ENCODE measurements at regions not wholly inside any gene's neighbourhood (a gene's known extent, or its start where the extent isn't known, plus 50 kb on each side); places are given as distances from the start of the nearest gene placed in this dataset.

DNA sequence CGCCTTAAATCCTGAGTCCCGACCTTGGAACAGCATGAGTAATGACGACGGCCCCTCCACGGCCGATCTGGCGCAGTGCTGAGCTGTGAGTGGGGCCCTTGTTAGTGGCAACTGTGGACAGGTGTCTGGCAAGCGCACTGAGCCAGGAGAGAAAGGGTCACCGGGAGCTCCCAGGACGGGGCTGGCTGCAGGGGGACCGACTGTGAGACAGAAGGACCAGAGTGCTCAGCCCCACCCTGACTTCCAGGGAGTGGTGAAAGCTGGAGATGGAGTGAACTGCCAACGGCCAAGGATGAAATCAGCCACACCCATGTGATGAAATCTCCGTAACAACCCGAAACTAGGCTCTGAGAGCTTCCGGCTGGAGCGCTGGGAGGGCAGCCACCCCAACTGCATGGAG is 228.6 kb downstream of the BRD1 start:
- Histone ChIP-seq H3K36me3 (ENCODE audit: control insufficient read depth, low read length) (peaks cover 46% of the 10 kb centered on the region), H3K79me2 (ENCODE audit: control insufficient read depth, low read length) (peaks cover 9% of the 10 kb centered on the region), H3K27me3 (ENCODE audit: control insufficient read depth, low read length) (no peaks in the 10 kb centered on the region), H3K4me1 (ENCODE audit: control insufficient read depth, low read length) (no peaks in the 10 kb centered on the region), H3K4me2 (ENCODE audit: low read length) (no peak overlapping the region), H4K20me1 (ENCODE audit: control insufficient read depth, insufficient read depth, low read depth, low read length) (no peaks in the 10 kb centered on the region), H3K9me2 (replicated peaks; ENCODE audit: control insufficient read depth, low read length) (no peaks in the 10 kb centered on the region), H3K4me3 (ENCODE audit: low read length) (no peak overlapping the region), H3F3A (ENCODE audit: control insufficient read depth, insufficient read depth) (no peaks in the 10 kb centered on the region), H3K9me3 (ENCODE audit: control insufficient read depth, insufficient read depth, low read length) (peaks cover 3% of the 10 kb centered on the region; the same call in 1 of the 2 replicates), H3K27ac (ENCODE audit: low read depth, low read length) (no peak overlapping the region)
- no peak for TF ChIP-seq EZH2phosphoT487 (IDR thresholded peaks at IDR 0.05; ENCODE audit: borderline replicate concordance, low read length)
- TF ChIP-seq, protein P1, sequence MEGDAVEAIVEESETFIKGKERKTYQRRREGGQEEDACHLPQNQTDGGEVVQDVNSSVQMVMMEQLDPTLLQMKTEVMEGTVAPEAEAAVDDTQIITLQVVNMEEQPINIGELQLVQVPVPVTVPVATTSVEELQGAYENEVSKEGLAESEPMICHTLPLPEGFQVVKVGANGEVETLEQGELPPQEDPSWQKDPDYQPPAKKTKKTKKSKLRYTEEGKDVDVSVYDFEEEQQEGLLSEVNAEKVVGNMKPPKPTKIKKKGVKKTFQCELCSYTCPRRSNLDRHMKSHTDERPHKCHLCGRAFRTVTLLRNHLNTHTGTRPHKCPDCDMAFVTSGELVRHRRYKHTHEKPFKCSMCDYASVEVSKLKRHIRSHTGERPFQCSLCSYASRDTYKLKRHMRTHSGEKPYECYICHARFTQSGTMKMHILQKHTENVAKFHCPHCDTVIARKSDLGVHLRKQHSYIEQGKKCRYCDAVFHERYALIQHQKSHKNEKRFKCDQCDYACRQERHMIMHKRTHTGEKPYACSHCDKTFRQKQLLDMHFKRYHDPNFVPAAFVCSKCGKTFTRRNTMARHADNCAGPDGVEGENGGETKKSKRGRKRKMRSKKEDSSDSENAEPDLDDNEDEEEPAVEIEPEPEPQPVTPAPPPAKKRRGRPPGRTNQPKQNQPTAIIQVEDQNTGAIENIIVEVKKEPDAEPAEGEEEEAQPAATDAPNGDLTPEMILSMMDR (IDR thresholded peaks at IDR 0.05; ENCODE audit: low read depth, low read length, poor library complexity, severe bottlenecking): no peak

GRCh38 chr22:49598338-49598737 is 229.3 kb downstream of the BRD1 start:
- H3K4me1 ChIP-seq (ENCODE audit: control insufficient read depth, low read length): no peaks in the 10 kb centered on the region
- no peaks in the 10 kb centered on the region for H3K27me3 ChIP-seq (ENCODE audit: control insufficient read depth, low read length)
- TF ChIP-seq, protein P1 (IDR thresholded peaks at IDR 0.05; ENCODE audit: low read depth, low read length, poor library complexity, severe bottlenecking): no peak
- TF ChIP-seq EZH2phosphoT487 (IDR thresholded peaks at IDR 0.05; ENCODE audit: borderline replicate concordance, low read length): no peak
- H3K4me2 ChIP-seq (ENCODE audit: low read length): no peak overlapping the region
- H3F3A ChIP-seq (ENCODE audit: control insufficient read depth, insufficient read depth): no peaks in the 10 kb centered on the region
- H3K9me2 ChIP-seq (replicated peaks; ENCODE audit: control insufficient read depth, low read length): no peaks in the 10 kb centered on the region
- peaks cover 42% of the 10 kb centered on the region for H3K36me3 ChIP-seq (ENCODE audit: control insufficient read depth, low read length)
- no peaks in the 10 kb centered on the region; the same call in 1 of the 2 replicates for H4K20me1 ChIP-seq (ENCODE audit: control insufficient read depth, insufficient read depth, low read depth, low read length)
- no peak overlapping the region for H3K4me3 ChIP-seq (ENCODE audit: low read length)
- H3K79me2 ChIP-seq (ENCODE audit: control insufficient read depth, low read length): peaks cover 7% of the 10 kb centered on the region
- peaks cover 3% of the 10 kb centered on the region; the same call in 1 of the 2 replicates for H3K9me3 ChIP-seq (ENCODE audit: control insufficient read depth, insufficient read depth, low read length)
- H3K27ac ChIP-seq (ENCODE audit: low read depth, low read length): no peak overlapping the region

GRCh38 chr22:49597428-49598039 is 230.1 kb downstream of the BRD1 start:
- H3K4me1 ChIP-seq (ENCODE audit: control insufficient read depth, low read length): no peaks in the 10 kb centered on the region
- peaks cover 37% of the 10 kb centered on the region for H3K36me3 ChIP-seq (ENCODE audit: control insufficient read depth, low read length)
- H4K20me1 ChIP-seq (ENCODE audit: control insufficient read depth, insufficient read depth, low read depth, low read length): no peaks in the 10 kb centered on the region; the same call in 1 of the 2 replicates
- H3K4me2 ChIP-seq (ENCODE audit: low read length): no peak overlapping the region
- no peak overlapping the region for H3K27ac ChIP-seq (ENCODE audit: low read depth, low read length)
- no peak overlapping the region for H3K4me3 ChIP-seq (ENCODE audit: low read length)
- TF ChIP-seq EZH2phosphoT487 (IDR thresholded peaks at IDR 0.05; ENCODE audit: borderline replicate concordance, low read length): no peak
- TF ChIP-seq, protein P1 (IDR thresholded peaks at IDR 0.05; ENCODE audit: low read depth, low read length, poor library complexity, severe bottlenecking): no peak
- no peaks in the 10 kb centered on the region for H3F3A ChIP-seq (ENCODE audit: control insufficient read depth, insufficient read depth)
- H3K9me2 ChIP-seq (replicated peaks; ENCODE audit: control insufficient read depth, low read length): no peaks in the 10 kb centered on the region
- peaks cover 3% of the 10 kb centered on the region; the same call in 1 of the 2 replicates for H3K9me3 ChIP-seq (ENCODE audit: control insufficient read depth, insufficient read depth, low read length)
- peaks cover 4% of the 10 kb centered on the region for H3K79me2 ChIP-seq (ENCODE audit: control insufficient read depth, low read length)
- no peaks in the 10 kb centered on the region for H3K27me3 ChIP-seq (ENCODE audit: control insufficient read depth, low read length)
